IMR-90 (cell line): ENCODE measurements at regions not wholly inside any gene's neighbourhood (a gene's known extent, or its start where the extent isn't known, plus 50 kb on each side); places are given as distances from the start of the nearest gene placed in this dataset.

Source experiments
- ATAC-seq: fragments of 200-7000 bp; cut with Tn5 transposase; 2 replicates; pipeline ENCODE4 v1.9.1; 2020; ENCODE audit warnings: low read depth, mild to moderate bottlenecking, moderate library complexity
- BruUV-seq: library from RNA; stranded (reverse); fragments of 400-500 nt; replicated peaks from 2 replicates; lab custom pipeline; 2021; lab: Mats Ljungman, UMichigan
- CTCF ChIA-PET: fragments of 300-600 bp; formaldehyde crosslinking; extraction: SDS; loops from one replicate; lab custom pipeline; 2021; ENCODE audit warnings: antibody characterized with exemption; lab: Yijun Ruan, JAX
- POLR2A ChIA-PET: fragments of 300-600 bp; sonication (Branson Sonifier 250); formaldehyde crosslinking; loops from one replicate; lab custom pipeline; 2022; ENCODE audit warnings: antibody characterized with exemption; ENCODE audit not compliant: unreplicated experiment; lab: Charles Lee
- DNase-seq: peaks from one replicate; pipeline ENCODE4 v3.0.0; 2013
- H2AFZ ChIP-seq: replicated peaks from 2 replicates; pipeline ENCODE3; 2013; ENCODE audit warnings: low read length, mild to moderate bottlenecking; ENCODE audit not compliant: poor library complexity
- H2AK5ac ChIP-seq: 2 replicates; pipeline ENCODE4 v1.6.1; 2013; ENCODE audit warnings: low read depth, low read length, inconsistent platforms
- H2AK9ac ChIP-seq: replicated peaks from 2 replicates; pipeline ENCODE3; 2013; ENCODE audit warnings: mild to moderate bottlenecking, low read depth, low read length, moderate library complexity; ENCODE audit not compliant: poor library complexity
- H2BK120ac ChIP-seq: 2 replicates; pipeline ENCODE4 v1.6.1; 2013; ENCODE audit warnings: low read depth, low read length, inconsistent platforms
- H2BK15ac ChIP-seq: 3 replicates; pipeline ENCODE4 v1.6.1; 2013; ENCODE audit warnings: low read depth, low read length, inconsistent platforms
- H2BK20ac ChIP-seq: 2 replicates; pipeline ENCODE4 v1.6.1; 2013; ENCODE audit warnings: low read depth, mild to moderate bottlenecking, inconsistent platforms, low read length, moderate library complexity
- H2BK5ac ChIP-seq: 2 replicates; pipeline ENCODE4 v1.6.1; 2013; ENCODE audit warnings: mild to moderate bottlenecking, low read depth, low read length, inconsistent platforms; ENCODE audit not compliant: poor library complexity, severe bottlenecking
- H3K14ac ChIP-seq: replicated peaks from 2 replicates; pipeline ENCODE4 v1.6.1; 2013; ENCODE audit warnings: low read depth, low read length, inconsistent platforms
- H3K18ac ChIP-seq: 2 replicates; pipeline ENCODE4 v1.6.1; 2013; ENCODE audit warnings: low read depth, low read length, control low read depth
- H3K23ac ChIP-seq: 2 replicates; pipeline ENCODE4 v1.6.1; 2013; ENCODE audit warnings: low read depth, low read length, inconsistent platforms
- H3K27ac ChIP-seq: 2 replicates; pipeline ENCODE4 v1.5.1; 2013; ENCODE audit warnings: mild to moderate bottlenecking, control low read depth, low read length; ENCODE audit not compliant: insufficient read depth
- H3K27me3 ChIP-seq: 2 replicates; pipeline ENCODE4 v1.6.1; 2013; ENCODE audit warnings: low read length; ENCODE audit not compliant: control insufficient read depth, insufficient read depth
- H3K36me3 ChIP-seq: 2 replicates; pipeline ENCODE4 v1.6.1; 2013; ENCODE audit warnings: low read length, mixed read lengths; ENCODE audit not compliant: control insufficient read depth, insufficient read depth
- H3K4ac ChIP-seq: 2 replicates; pipeline ENCODE4 v1.6.1; 2013; ENCODE audit warnings: low read depth, low read length, inconsistent platforms
- H3K4me1 ChIP-seq: 2 replicates; pipeline ENCODE4 v1.6.1; 2013; ENCODE audit warnings: low read length, mixed read lengths; ENCODE audit not compliant: control insufficient read depth, insufficient read depth
- H3K4me2 ChIP-seq: 2 replicates; pipeline ENCODE4 v1.6.1; 2013; ENCODE audit warnings: low read depth, mild to moderate bottlenecking, control low read depth, low read length, moderate library complexity
- H3K4me3 ChIP-seq: 2 replicates; pipeline ENCODE4 v1.5.1; 2013; ENCODE audit warnings: low read depth, mild to moderate bottlenecking, control low read depth, low read length, moderate library complexity; ENCODE audit not compliant: insufficient read depth
- H3K56ac ChIP-seq: 2 replicates; pipeline ENCODE4 v1.6.1; 2013; ENCODE audit warnings: low read length, inconsistent platforms; ENCODE audit not compliant: insufficient read depth; ENCODE audit errors: extremely low read depth
- H3K79me1 ChIP-seq, 2 experiments: 2 replicates each; pipeline ENCODE4 v1.6.1; 2013; ENCODE audit warnings: low read length in 2 of 2, inconsistent platforms in 1 of 2, low read depth in 1 of 2
- H3K9ac ChIP-seq: 2 replicates; pipeline ENCODE4 v1.6.1; 2013; ENCODE audit warnings: low read depth, low read length, control low read depth
- H3K9me1 ChIP-seq: 2 replicates; pipeline ENCODE4 v1.6.1; 2013; ENCODE audit warnings: low read length, inconsistent platforms; ENCODE audit not compliant: insufficient read depth
- H3K9me3 ChIP-seq: 2 replicates; pipeline ENCODE4 v1.6.1; 2013; ENCODE audit warnings: low read length; ENCODE audit not compliant: control insufficient read depth, insufficient read depth
- H4K20me1 ChIP-seq: 2 replicates; pipeline ENCODE4 v1.6.1; 2013; ENCODE audit warnings: low read length, inconsistent platforms; ENCODE audit not compliant: insufficient read depth
- H4K5ac ChIP-seq: 2 replicates; pipeline ENCODE4 v1.6.1; 2013; ENCODE audit warnings: mild to moderate bottlenecking, low read depth, low read length, control low read depth
- H4K8ac ChIP-seq, 2 experiments: 2 replicates each; pipeline ENCODE4 v1.6.1; 2013; ENCODE audit warnings: low read depth in 2 of 2, low read length in 2 of 2, control low read depth in 1 of 2, inconsistent platforms in 1 of 2
- H4K91ac ChIP-seq: 2 replicates; pipeline ENCODE4 v1.6.1; 2013; ENCODE audit warnings: low read depth, low read length, inconsistent platforms; ENCODE audit not compliant: insufficient read depth
- CEBPB ChIP-seq: IDR thresholded peaks from 2 replicates; pipeline ENCODE4 v1.6.1; 2012; ENCODE audit warnings: low read depth, low read length, improper control_type of control experiment
- CHD1 ChIP-seq: IDR thresholded peaks from 2 replicates; pipeline ENCODE4 v1.6.1; 2012; ENCODE audit warnings: low read depth, low read length, improper control_type of control experiment
- CTCF ChIP-seq: conservative IDR thresholded peaks from 2 replicates; pipeline ENCODE4 v1.5.1; 2012; ENCODE audit warnings: mild to moderate bottlenecking, low read depth, low read length, improper control_type of control experiment
- ELK1 ChIP-seq: fragments of 150-350 bp; IDR thresholded peaks from 2 replicates; pipeline ENCODE4 v1.6.1; 2016; ENCODE audit warnings: low read depth, mild to moderate bottlenecking, low read length, moderate library complexity, borderline replicate concordance
- RAD21 ChIP-seq: IDR thresholded peaks from 2 replicates; pipeline ENCODE4 v1.6.1; 2012; ENCODE audit warnings: low read length, improper control_type of control experiment
- RCOR1 ChIP-seq: IDR thresholded peaks from 2 replicates; pipeline ENCODE4 v1.6.1; 2012; ENCODE audit warnings: mild to moderate bottlenecking, low read length, improper control_type of control experiment; ENCODE audit not compliant: insufficient replicate concordance
- WGBS, 2 experiments: methylation state at CpG; one replicate each; pipeline versions ENCODE4 v1.1.5 to v1.1.7; 2013; ENCODE audit warnings: missing lambda C conversion rate in 2 of 2; ENCODE audit not compliant: insufficient read length in 1 of 2; ENCODE audit errors: extremely low coverage in 2 of 2; 5-methylcytosine and 5-hydroxymethylcytosine counted together
- dilution Hi-C: fragments of 300-500 bp; cut with HindIII; formaldehyde crosslinking; loops from one replicate; pipeline ENCODE4 v1.14.3; 2018; ENCODE audit warnings: low sequenced_read_pairs; ENCODE audit not compliant: unreplicated experiment
- in situ Hi-C: fragments of 300-500 bp; cut with MboI; formaldehyde crosslinking; loops from 3 replicates; pipeline ENCODE4 v1.14.3; 2019; ENCODE audit warnings: low sequenced_read_pairs, inconsistent platforms, mixed read lengths
- intact Hi-C: fragments of 100-400 bp; cut with micrococcal nuclease; formaldehyde crosslinking; loops from 2 replicates; pipeline ENCODE4 v1.10.0; 2022

DNA sequence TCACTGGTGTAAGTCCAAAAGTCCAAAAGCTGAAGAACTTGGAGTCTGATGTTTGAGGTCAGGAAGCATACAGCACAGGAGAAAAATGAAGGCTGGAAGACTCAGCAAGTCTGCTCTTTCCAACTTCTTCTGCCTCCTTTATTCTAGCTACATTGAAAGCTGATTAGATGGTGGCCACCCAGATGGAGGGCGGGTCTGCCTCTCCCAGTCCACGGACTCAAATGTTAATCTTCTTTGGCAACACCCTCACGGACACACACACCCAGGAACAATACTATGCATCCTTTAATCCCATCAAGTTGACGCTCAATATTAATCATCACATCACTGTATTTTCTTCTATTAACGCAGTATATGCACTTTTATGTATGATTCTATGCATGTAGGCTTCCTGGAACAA is 931.6 kb upstream of the GRIA3 start:
- H3K4me3 ChIP-seq: no peak overlapping the region
- in situ Hi-C loops: no loop called here
- H3K36me3 ChIP-seq: no peaks in the 10 kb centered on the region
- no peaks in the 10 kb centered on the region for H3K4me1 ChIP-seq
- H3K4me2 ChIP-seq: no peak overlapping the region
- no TSS peak for BruUV-seq
- DNase-seq (no peak), ATAC-seq (no peak)
- no peak overlapping the region for H3K23ac ChIP-seq
- no peaks in the 10 kb centered on the region for H4K20me1 ChIP-seq
- no peaks in the 10 kb centered on the region for H3K9me1 ChIP-seq
- no peaks in the 10 kb centered on the region for H3K9me3 ChIP-seq
- no peak overlapping the region for H4K8ac ChIP-seq
- H4K91ac ChIP-seq: no peak overlapping the region
- WGBS, 2 experiments: no CpG with 5 or more reads among the region's 5 CpGs
- no peak overlapping the region for H3K18ac ChIP-seq
- no peak overlapping the region for H2AFZ ChIP-seq
- intact Hi-C loops: no loop called here
- no peak overlapping the region for H3K56ac ChIP-seq
- H2AK5ac ChIP-seq: no peak overlapping the region
- ChIA-PET CTCF (interaction anchor here (0.7 kb wide), 1 partner anchor 613 kb away, joined by 6 read pairs; no protein-coding TSS in a partner anchor), POLR2A (no interaction called here)
- no peaks in the 10 kb centered on the region for H3K27me3 ChIP-seq
- dilution Hi-C loops: no loop called here
- no peak overlapping the region for H2BK20ac ChIP-seq
- H2BK120ac ChIP-seq: no peak overlapping the region
- H2BK5ac ChIP-seq: no peak overlapping the region
- H2BK15ac ChIP-seq: no peak overlapping the region
- no peak overlapping the region for H3K9ac ChIP-seq
- no peak overlapping the region for H3K27ac ChIP-seq
- no peak overlapping the region for H2AK9ac ChIP-seq
- no peak overlapping the region for H3K4ac ChIP-seq
- no peaks in the 10 kb centered on the region for H3K79me1 ChIP-seq
- no peak overlapping the region for H4K5ac ChIP-seq
- no peak for TF ChIP-seq CEBPB
- no peak for TF ChIP-seq CTCF
- TF ChIP-seq RCOR1: no peak
- TF ChIP-seq RAD21: no peak
- no peak for TF ChIP-seq CHD1
- TF ChIP-seq ELK1: no peak
- no peak overlapping the region for H3K14ac ChIP-seq
